Gastroesophageal sphincter (tissue), 4 donors: ENCODE measurements at regions not wholly inside any gene's neighbourhood (a gene's known extent, or its start where the extent isn't known, plus 50 kb on each side); places are given as distances from the start of the nearest gene placed in this dataset.
"Not testable (repeated sequence)": the region's sequence is repeated elsewhere in the genome, so short reads cannot be mapped to it uniquely, and the experiment has no call there.

ENCODE experiments used
- ATAC-seq: fragments of 150-250 bp; one replicate; pipeline ENCODE4 v1.9.1; 2016; ENCODE audit warnings: mild to moderate bottlenecking, moderate library complexity
- H3K27ac ChIP-seq, 4 donors: fragments of 200-600 bp; sonication (generic) in 3 of 4; 1 replicate in 3 of 4; 2 replicates in 1 of 4; pipeline ENCODE4 v1.5.1; 2016 to 2019
- H3K27me3 ChIP-seq: fragments of 200-600 bp; sonication (generic); one replicate; pipeline ENCODE4 v1.5.1; 2019
- H3K36me3 ChIP-seq, 2 donors: fragments of 200-600 bp; sonication (generic); one replicate each; pipeline ENCODE4 v1.5.1; 2019; ENCODE audit warnings: control low read depth in 1 of 2
- H3K4me1 ChIP-seq, 3 donors: fragments of 200-600 bp; sonication (generic); 1 replicate in 2 of 3; 2 replicates in 1 of 3; pipeline ENCODE4 v1.5.1; 2016 to 2019; ENCODE audit warnings: control low read depth in 2 of 3
- H3K4me3 ChIP-seq, 2 donors: fragments of 200-600 bp; sonication (generic); one replicate each; pipeline ENCODE4 v1.5.1; 2019; ENCODE audit warnings: mild to moderate bottlenecking in 1 of 2, moderate library complexity in 1 of 2
- H3K9me3 ChIP-seq, 3 donors: fragments of 200-600 bp; sonication (generic); one replicate each; pipeline ENCODE4 v1.5.1; 2017 to 2019; ENCODE audit warnings: control low read depth in 2 of 3
- CTCF ChIP-seq, 4 experiments: fragments of 200-600 bp in 2 of 4; fragments of 450-650 bp in 2 of 4; sonication (generic) in 1 of 4; IDR thresholded peaks; one replicate each; pipeline ENCODE4 v1.5.1; 2017 to 2019; ENCODE audit warnings: antibody characterized with exemption in 4 of 4, mild to moderate bottlenecking in 2 of 4, moderate library complexity in 2 of 4
- EP300 ChIP-seq: sonication (generic); formaldehyde crosslinking; IDR thresholded peaks from one replicate; pipeline ENCODE4 v1.6.1; 2017; ENCODE audit warnings: antibody characterized with exemption, mild to moderate bottlenecking
- POLR2A ChIP-seq, 2 donors: fragments of 450-650 bp; IDR thresholded peaks; one replicate each; pipeline ENCODE4 v1.6.1; 2017; ENCODE audit warnings: antibody characterized with exemption in 2 of 2, mild to moderate bottlenecking in 2 of 2, moderate library complexity in 1 of 2
- POLR2AphosphoS5 ChIP-seq: sonication (generic); formaldehyde crosslinking; IDR thresholded peaks from one replicate; pipeline ENCODE4 v1.6.1; 2017; ENCODE audit warnings: antibody characterized with exemption
- WGBS, 2 donors: methylation state at CpG; one replicate each; pipeline ENCODE4 v1.1.5; 2018; ENCODE audit warnings: low coverage in 1 of 2; 5-methylcytosine and 5-hydroxymethylcytosine counted together

GRCh38 chr4:57943682-57944081 lies 833.5 kb upstream of the IGFBP7 start:
- no peaks in the 10 kb centered on the region for H3K27me3 ChIP-seq
- no peak overlapping the region for H3K4me3 ChIP-seq
- no peaks in the 10 kb centered on the region for H3K36me3 ChIP-seq
- H3K27ac ChIP-seq: no peak overlapping the region
- 65 to 89% methylated on average over 2 to 6 of the region's 8 CpGs for WGBS, 2 donors
- H3K9me3 ChIP-seq: no peaks in the 10 kb centered on the region
- TF ChIP-seq CTCF (IDR thresholded peaks at IDR 0.05) (no peak), EP300 (no peak), POLR2AphosphoS5 (no peak), POLR2A (IDR thresholded peaks at IDR 0.05) (no peak)
- ATAC-seq: no peak
- no peaks in the 10 kb centered on the region for H3K4me1 ChIP-seq

GRCh38 chr4:57937326-57937725 lies 827.1 kb upstream of the IGFBP7 start:
- H3K4me1 ChIP-seq, ATAC-seq, H3K9me3 ChIP-seq, H3K27me3 ChIP-seq, H3K4me3 ChIP-seq, H3K27ac ChIP-seq, H3K36me3 ChIP-seq: not testable (repeated sequence)
- 83% methylated on average over 1 of the region's 2 CpGs; no CpG with 5 or more reads in 1 of the 2 donors for WGBS, 2 donors

- H3K4me3 ChIP-seq: no peak overlapping the region
- H3K36me3 ChIP-seq: no peaks in the 10 kb centered on the region
- H3K4me1 ChIP-seq: no peaks in the 10 kb centered on the region
- no peaks in the 10 kb centered on the region for H3K27me3 ChIP-seq
- no peak overlapping the region for H3K27ac ChIP-seq
- H3K9me3 ChIP-seq: peaks cover 0 to 4% (median 0%) of the 10 kb centered on the region in 3 donors
- WGBS, 2 donors: 80 to 84% methylated on average over 2 to 3 of the region's 3 CpGs
- ATAC-seq: no peak
- TF ChIP-seq CTCF (IDR thresholded peaks at IDR 0.05) (no peak), POLR2AphosphoS5 (no peak)
Measured at GRCh38 chr4:57926311-57926710, 816.1 kb upstream of the IGFBP7 start.

- no peaks in the 10 kb centered on the region for H3K4me1 ChIP-seq
- TF ChIP-seq EP300 (no peak), POLR2A (IDR thresholded peaks at IDR 0.05) (no peak), POLR2AphosphoS5 (no peak), CTCF (IDR thresholded peaks at IDR 0.05) (no peak)
- WGBS, 2 donors: 50 to 83% methylated on average over 1 of the region's 1 CpG
- no peak for ATAC-seq
- no peaks in the 10 kb centered on the region for H3K27me3 ChIP-seq
- H3K9me3 ChIP-seq: peaks cover 0 to 4% (median 0%) of the 10 kb centered on the region in 3 donors
- no peak overlapping the region for H3K4me3 ChIP-seq
- H3K27ac ChIP-seq: no peak overlapping the region
- H3K36me3 ChIP-seq: no peaks in the 10 kb centered on the region
Measured at GRCh38 chr4:57924951-57925350, 814.8 kb upstream of the IGFBP7 start.

GRCh38 chr4:57916479-57916878 lies 806.3 kb upstream of the IGFBP7 start:
- no peak for ATAC-seq
- H3K36me3 ChIP-seq: no peaks in the 10 kb centered on the region
- no peak for TF ChIP-seq EP300
- no peak for TF ChIP-seq POLR2A (IDR thresholded peaks at IDR 0.05)
- no peak for TF ChIP-seq CTCF (IDR thresholded peaks at IDR 0.05)
- no peak for TF ChIP-seq POLR2AphosphoS5
- no peak overlapping the region for H3K4me3 ChIP-seq
- H3K27me3 ChIP-seq: no peaks in the 10 kb centered on the region
- H3K27ac ChIP-seq: no peak overlapping the region
- H3K4me1 ChIP-seq: no peaks in the 10 kb centered on the region
- H3K9me3 ChIP-seq: no peaks in the 10 kb centered on the region

GRCh38 chr4:57911203-57911602 lies 801.0 kb upstream of the IGFBP7 start:
- Histone ChIP-seq H3K4me3 (no peak overlapping the region), H3K9me3 (no peaks in the 10 kb centered on the region), H3K27me3 (no peaks in the 10 kb centered on the region), H3K4me1 (no peaks in the 10 kb centered on the region), H3K36me3 (no peaks in the 10 kb centered on the region), H3K27ac (no peak overlapping the region)
- ATAC-seq: no peak
- TF ChIP-seq EP300: no peak
